Neural cell (in vitro differentiated cells): ENCODE measurements at regions not wholly inside any gene's neighbourhood (a gene's known extent, or its start where the extent isn't known, plus 50 kb on each side); places are given as distances from the start of the nearest gene placed in this dataset.

ENCODE experiments used
- H2AFZ ChIP-seq: fragments of 200-600, 300-800 bp; sonication (generic), shearing (Covaris generic); 2 replicates; pipeline ENCODE4 v1.6.0; 2014; ENCODE audit warnings: low read depth, mild to moderate bottlenecking, antibody characterized with exemption, low read length, moderate library complexity
- H3F3A ChIP-seq: fragments of 200-600 bp; shearing (Covaris generic); 2 replicates; pipeline ENCODE4 v1.6.1; 2016; ENCODE audit warnings: mild to moderate bottlenecking, moderate library complexity, mixed read lengths, antibody characterized with exemption, low read length; ENCODE audit not compliant: insufficient read depth, poor library complexity, severe bottlenecking
- H3K27ac ChIP-seq: fragments of 200-600, 300-800 bp; sonication (generic), shearing (Covaris generic); 2 replicates; pipeline ENCODE4 v1.5.1; 2014; ENCODE audit warnings: mild to moderate bottlenecking, low read length, moderate library complexity
- H3K27me3 ChIP-seq: fragments of 300-800, 200-600 bp; sonication (generic), shearing (Covaris generic); 2 replicates; pipeline ENCODE4 v1.6.0; 2014; ENCODE audit warnings: mild to moderate bottlenecking, low read depth, low read length, moderate library complexity; ENCODE audit not compliant: insufficient read depth
- H3K36me3 ChIP-seq: fragments of 300-800, 200-600 bp; sonication (generic), shearing (Covaris generic); 2 replicates; pipeline ENCODE4 v1.5.1; 2014; ENCODE audit warnings: mild to moderate bottlenecking, antibody characterized with exemption, low read length, moderate library complexity; ENCODE audit not compliant: insufficient read depth
- H3K4me2 ChIP-seq: fragments of 300-800, 200-600 bp; sonication (generic), shearing (Covaris generic); 2 replicates; pipeline ENCODE4 v1.6.0; 2014; ENCODE audit warnings: mild to moderate bottlenecking, low read length
- H3K4me3 ChIP-seq: fragments of 300-800, 200-600 bp; sonication (generic), shearing (Covaris generic); 2 replicates; pipeline ENCODE4 v1.5.1; 2014; ENCODE audit warnings: mild to moderate bottlenecking, low read length, moderate library complexity
- H3K79me2 ChIP-seq: fragments of 200-600 bp; shearing (Covaris generic); replicated peaks from 2 replicates; pipeline ENCODE4 v1.6.0; 2014; ENCODE audit warnings: mild to moderate bottlenecking, low read length, moderate library complexity; ENCODE audit not compliant: insufficient read depth
- H3K9ac ChIP-seq: fragments of 300-800, 200-600 bp; sonication (generic), shearing (Covaris generic); 2 replicates; pipeline ENCODE4 v1.6.1; 2016; ENCODE audit warnings: mild to moderate bottlenecking, low read length, mixed read lengths
- H3K9me2 ChIP-seq: fragments of 200-600 bp; shearing (Covaris generic); 2 replicates; pipeline ENCODE4 v1.6.1; 2016; ENCODE audit warnings: mild to moderate bottlenecking, low read length, mixed read lengths; ENCODE audit not compliant: insufficient read depth
- H3K9me3 ChIP-seq: fragments of 200-600, 300-800 bp; sonication (generic), shearing (Covaris generic); 2 replicates; pipeline ENCODE4 v1.6.1; 2016; ENCODE audit warnings: mild to moderate bottlenecking, mixed run types, low read length, moderate library complexity, mixed read lengths
- H4K20me1 ChIP-seq: fragments of 200-600 bp; shearing (Covaris generic); 2 replicates; pipeline ENCODE4 v1.6.1; 2016; ENCODE audit warnings: mild to moderate bottlenecking, mixed run types; ENCODE audit not compliant: insufficient read depth
- EP300 ChIP-seq: fragments of 450-650 bp; conservative IDR thresholded peaks from 2 replicates; pipeline ENCODE4 v1.6.1; 2014; ENCODE audit warnings: antibody characterized with exemption, mild to moderate bottlenecking, moderate library complexity; ENCODE audit not compliant: poor library complexity, severe bottlenecking
- EZH2 ChIP-seq: fragments of 200-600, 300-800 bp; shearing (Covaris generic), sonication (generic); IDR thresholded peaks from 2 replicates; pipeline ENCODE4 v1.6.1; 2014; ENCODE audit warnings: antibody characterized with exemption, low read length, borderline replicate concordance, mild to moderate bottlenecking; ENCODE audit not compliant: insufficient read depth, poor library complexity, severe bottlenecking
- MXI1 ChIP-seq: fragments of 450-650 bp; conservative IDR thresholded peaks from 2 replicates; pipeline ENCODE4 v1.6.1; 2014; ENCODE audit warnings: antibody characterized with exemption, mild to moderate bottlenecking; ENCODE audit not compliant: poor library complexity, severe bottlenecking
- POLR2AphosphoS5 ChIP-seq: IDR thresholded peaks from 2 replicates; pipeline ENCODE4 v1.6.1; 2012
- RAD21 ChIP-seq: fragments of 450-650 bp; conservative IDR thresholded peaks from 2 replicates; pipeline ENCODE4 v1.6.1; 2014; ENCODE audit warnings: antibody characterized with exemption, mild to moderate bottlenecking, moderate library complexity
- SMC3 ChIP-seq: fragments of 450-650 bp; conservative IDR thresholded peaks from 2 replicates; pipeline ENCODE4 v1.6.1; 2014; ENCODE audit warnings: antibody characterized with exemption, mild to moderate bottlenecking, moderate library complexity; ENCODE audit not compliant: poor library complexity
- TAF1 ChIP-seq: IDR thresholded peaks from 2 replicates; pipeline ENCODE4 v1.6.1; 2012; ENCODE audit warnings: low read depth
- TF ChIP-seq, protein P1 (sequence below): fragments of 450-650 bp; IDR thresholded peaks from 2 replicates; pipeline ENCODE4 v1.5.1; 2014; ENCODE audit warnings: antibody characterized with exemption, mild to moderate bottlenecking, moderate library complexity; ENCODE audit not compliant: poor library complexity, severe bottlenecking
- TF ChIP-seq, protein P2 (sequence below): IDR thresholded peaks from 2 replicates; pipeline ENCODE4 v1.6.1; 2012; ENCODE audit warnings: borderline replicate concordance

DNA sequence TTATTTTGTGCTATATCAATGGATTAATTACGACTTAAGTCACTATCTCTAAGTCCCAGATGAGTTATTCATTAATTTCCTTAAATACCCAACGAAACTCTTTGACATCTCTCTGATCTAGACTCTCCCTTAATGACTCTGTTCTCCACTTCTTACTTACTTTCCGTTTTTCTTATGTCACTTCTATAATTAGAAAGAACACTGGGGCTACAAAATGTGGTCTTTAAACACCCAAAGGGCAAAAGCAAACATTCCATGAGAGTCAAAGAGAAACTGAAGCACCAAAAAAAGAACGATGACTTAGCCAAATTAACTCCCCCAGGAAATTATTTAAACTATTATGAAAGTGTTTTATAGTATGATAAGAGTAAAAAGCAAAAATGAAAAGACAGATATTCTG, 166.4 kb upstream of the UBE2E2 start:
- Histone ChIP-seq H3F3A (no peaks in the 10 kb centered on the region), H3K4me2 (no peak overlapping the region), H2AFZ (no peak overlapping the region), H3K9me3 (no peaks in the 10 kb centered on the region), H4K20me1 (no peaks in the 10 kb centered on the region), H3K79me2 (no peaks in the 10 kb centered on the region), H3K4me3 (no peak overlapping the region), H3K9ac (no peak overlapping the region), H3K36me3 (no peaks in the 10 kb centered on the region), H3K9me2 (no peaks in the 10 kb centered on the region), H3K27me3 (no peaks in the 10 kb centered on the region), H3K27ac (no peak overlapping the region)
- TF ChIP-seq SMC3 = no peak
- TF ChIP-seq POLR2AphosphoS5 = no peak

DNA sequence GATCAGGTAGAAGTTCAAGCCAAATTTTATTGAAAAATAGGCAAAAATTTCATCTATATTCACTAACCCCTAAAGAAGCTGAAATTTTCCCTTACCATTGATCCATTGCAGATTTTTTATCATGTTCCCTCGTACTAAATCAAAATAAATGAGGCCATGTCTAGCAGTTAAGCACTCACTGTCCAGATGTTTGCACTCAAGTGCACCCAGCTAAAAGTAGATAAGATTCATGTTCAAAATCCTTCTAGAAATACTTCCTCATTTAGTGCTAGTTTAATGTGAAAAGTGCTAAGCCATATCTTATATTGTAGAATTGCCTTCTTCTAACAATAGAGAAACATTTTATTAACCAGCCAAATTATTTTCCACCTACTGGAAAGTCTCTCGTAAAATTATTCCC, 164.7 kb upstream of the UBE2E2 start:
- no peaks in the 10 kb centered on the region for H3K9me3 ChIP-seq
- H4K20me1 ChIP-seq = no peaks in the 10 kb centered on the region
- no peaks in the 10 kb centered on the region for H3F3A ChIP-seq
- H3K4me2 ChIP-seq = no peak overlapping the region
- no peak overlapping the region for H3K4me3 ChIP-seq
- H3K79me2 ChIP-seq = no peaks in the 10 kb centered on the region
- no peaks in the 10 kb centered on the region for H3K27me3 ChIP-seq
- H3K36me3 ChIP-seq = no peaks in the 10 kb centered on the region
- no peak overlapping the region for H3K27ac ChIP-seq
- H3K9ac ChIP-seq = no peak overlapping the region
- TF ChIP-seq EP300 (no peak), EZH2 (no peak), MXI1 (no peak), POLR2AphosphoS5 (no peak), SMC3 (no peak), TAF1 (no peak), RAD21 (no peak)
- TF ChIP-seq, protein P1, sequence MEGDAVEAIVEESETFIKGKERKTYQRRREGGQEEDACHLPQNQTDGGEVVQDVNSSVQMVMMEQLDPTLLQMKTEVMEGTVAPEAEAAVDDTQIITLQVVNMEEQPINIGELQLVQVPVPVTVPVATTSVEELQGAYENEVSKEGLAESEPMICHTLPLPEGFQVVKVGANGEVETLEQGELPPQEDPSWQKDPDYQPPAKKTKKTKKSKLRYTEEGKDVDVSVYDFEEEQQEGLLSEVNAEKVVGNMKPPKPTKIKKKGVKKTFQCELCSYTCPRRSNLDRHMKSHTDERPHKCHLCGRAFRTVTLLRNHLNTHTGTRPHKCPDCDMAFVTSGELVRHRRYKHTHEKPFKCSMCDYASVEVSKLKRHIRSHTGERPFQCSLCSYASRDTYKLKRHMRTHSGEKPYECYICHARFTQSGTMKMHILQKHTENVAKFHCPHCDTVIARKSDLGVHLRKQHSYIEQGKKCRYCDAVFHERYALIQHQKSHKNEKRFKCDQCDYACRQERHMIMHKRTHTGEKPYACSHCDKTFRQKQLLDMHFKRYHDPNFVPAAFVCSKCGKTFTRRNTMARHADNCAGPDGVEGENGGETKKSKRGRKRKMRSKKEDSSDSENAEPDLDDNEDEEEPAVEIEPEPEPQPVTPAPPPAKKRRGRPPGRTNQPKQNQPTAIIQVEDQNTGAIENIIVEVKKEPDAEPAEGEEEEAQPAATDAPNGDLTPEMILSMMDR = no peak
- TF ChIP-seq, protein P2, sequence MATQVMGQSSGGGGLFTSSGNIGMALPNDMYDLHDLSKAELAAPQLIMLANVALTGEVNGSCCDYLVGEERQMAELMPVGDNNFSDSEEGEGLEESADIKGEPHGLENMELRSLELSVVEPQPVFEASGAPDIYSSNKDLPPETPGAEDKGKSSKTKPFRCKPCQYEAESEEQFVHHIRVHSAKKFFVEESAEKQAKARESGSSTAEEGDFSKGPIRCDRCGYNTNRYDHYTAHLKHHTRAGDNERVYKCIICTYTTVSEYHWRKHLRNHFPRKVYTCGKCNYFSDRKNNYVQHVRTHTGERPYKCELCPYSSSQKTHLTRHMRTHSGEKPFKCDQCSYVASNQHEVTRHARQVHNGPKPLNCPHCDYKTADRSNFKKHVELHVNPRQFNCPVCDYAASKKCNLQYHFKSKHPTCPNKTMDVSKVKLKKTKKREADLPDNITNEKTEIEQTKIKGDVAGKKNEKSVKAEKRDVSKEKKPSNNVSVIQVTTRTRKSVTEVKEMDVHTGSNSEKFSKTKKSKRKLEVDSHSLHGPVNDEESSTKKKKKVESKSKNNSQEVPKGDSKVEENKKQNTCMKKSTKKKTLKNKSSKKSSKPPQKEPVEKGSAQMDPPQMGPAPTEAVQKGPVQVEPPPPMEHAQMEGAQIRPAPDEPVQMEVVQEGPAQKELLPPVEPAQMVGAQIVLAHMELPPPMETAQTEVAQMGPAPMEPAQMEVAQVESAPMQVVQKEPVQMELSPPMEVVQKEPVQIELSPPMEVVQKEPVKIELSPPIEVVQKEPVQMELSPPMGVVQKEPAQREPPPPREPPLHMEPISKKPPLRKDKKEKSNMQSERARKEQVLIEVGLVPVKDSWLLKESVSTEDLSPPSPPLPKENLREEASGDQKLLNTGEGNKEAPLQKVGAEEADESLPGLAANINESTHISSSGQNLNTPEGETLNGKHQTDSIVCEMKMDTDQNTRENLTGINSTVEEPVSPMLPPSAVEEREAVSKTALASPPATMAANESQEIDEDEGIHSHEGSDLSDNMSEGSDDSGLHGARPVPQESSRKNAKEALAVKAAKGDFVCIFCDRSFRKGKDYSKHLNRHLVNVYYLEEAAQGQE = no peak
- H3K9me2 ChIP-seq = no peaks in the 10 kb centered on the region
- no peak overlapping the region for H2AFZ ChIP-seq

DNA sequence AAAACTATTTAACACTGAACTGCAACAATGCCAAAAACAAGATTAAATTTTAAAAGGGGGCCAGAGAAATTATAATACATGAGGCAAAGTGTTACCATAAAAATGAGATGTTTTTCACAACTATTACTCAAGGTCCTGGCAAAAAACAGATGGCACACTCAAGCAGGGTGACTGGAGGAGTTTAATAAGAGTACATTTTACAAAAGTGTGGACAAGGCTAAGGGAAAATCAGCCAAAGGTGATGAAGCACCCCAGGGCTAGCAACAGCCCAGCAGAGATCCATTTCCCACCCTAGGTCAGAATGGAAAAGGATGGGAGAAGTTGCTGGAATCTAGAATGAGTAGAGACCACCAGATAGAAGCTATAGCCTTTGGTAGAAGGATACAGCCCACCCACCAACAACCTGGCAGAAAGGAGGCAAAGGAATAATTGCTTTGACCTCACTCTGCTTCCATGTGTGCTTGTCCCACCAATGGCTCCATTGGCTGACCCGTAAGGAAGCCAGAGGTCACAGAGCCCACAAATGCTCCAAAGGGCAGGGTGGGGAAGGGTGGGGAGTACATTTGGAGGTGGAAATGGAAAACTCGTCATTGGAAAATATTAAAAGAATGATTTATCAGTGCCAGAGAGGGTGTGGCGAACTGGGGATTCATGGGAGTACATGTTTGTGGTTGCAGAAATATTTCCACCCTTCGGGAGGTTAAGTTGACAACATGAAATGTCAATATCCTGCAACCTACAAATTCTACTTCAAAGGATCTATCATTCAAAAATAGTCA, 161.0 kb upstream of the UBE2E2 start:
- Histone ChIP-seq H3K9me3 (no peaks in the 10 kb centered on the region), H3K36me3 (no peaks in the 10 kb centered on the region), H3K9me2 (no peaks in the 10 kb centered on the region), H3F3A (no peaks in the 10 kb centered on the region), H3K4me2 (no peak overlapping the region), H3K4me3 (no peak overlapping the region), H3K27me3 (no peaks in the 10 kb centered on the region), H2AFZ (no peak overlapping the region), H3K79me2 (no peaks in the 10 kb centered on the region), H3K27ac (no peak overlapping the region), H4K20me1 (no peaks in the 10 kb centered on the region), H3K9ac (no peak overlapping the region)
- TF ChIP-seq POLR2AphosphoS5 = no peak
- no peak for TF ChIP-seq SMC3
- no peak for TF ChIP-seq TAF1
- TF ChIP-seq RAD21 = no peak
- TF ChIP-seq MXI1 = no peak
- TF ChIP-seq, protein P1 = no peak
